ENCODE measurements at regions not wholly inside any gene's neighbourhood (a gene's known extent, or its start where the extent isn't known, plus 50 kb on each side); places are given as distances from the start of the nearest gene placed in this dataset.

DNA sequence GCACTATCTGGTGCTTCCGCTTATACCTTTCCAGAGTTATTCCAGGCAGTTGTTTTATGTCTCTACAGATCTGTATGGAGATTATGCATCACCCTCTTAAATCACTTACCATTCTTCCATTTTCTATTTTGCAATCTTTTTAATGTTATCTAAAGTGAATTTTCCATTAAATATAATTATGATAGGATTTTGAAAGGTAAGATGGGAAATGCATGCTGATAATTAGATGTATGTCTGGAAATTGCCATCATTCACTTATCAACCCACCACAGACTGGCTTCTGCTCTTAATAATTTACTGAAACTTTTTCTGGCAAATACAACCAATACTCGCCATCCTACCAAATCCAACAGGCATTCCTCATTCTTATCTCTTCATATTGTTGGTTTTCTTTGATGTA, 227.4 kb upstream of the MC4R start:
- TF ChIP-seq ZNF133 (CRISPR knock-in tag; IDR thresholded peaks at IDR 0.05) = no peak
- TF ChIP-seq ZNF347 (CRISPR knock-in tag; IDR thresholded peaks at IDR 0.05; ENCODE audit: low read depth) = no peak
- TF ChIP-seq, protein P1, sequence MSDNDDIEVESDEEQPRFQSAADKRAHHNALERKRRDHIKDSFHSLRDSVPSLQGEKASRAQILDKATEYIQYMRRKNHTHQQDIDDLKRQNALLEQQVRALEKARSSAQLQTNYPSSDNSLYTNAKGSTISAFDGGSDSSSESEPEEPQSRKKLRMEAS (CRISPR knock-in tag; IDR thresholded peaks at IDR 0.05) = no peak
- no peak for TF ChIP-seq SIN3A (IDR thresholded peaks at IDR 0.05; ENCODE audit: borderline replicate concordance in 2 of 2, control insufficient read depth in 1 of 2, low read depth in 2 of 2, low read length in 2 of 2)
- no peak for TF ChIP-seq CTCF (IDR thresholded peaks at IDR 0.05 in 2 of 3, conservative IDR thresholded peaks at IDR 0.05 in 1 of 3; ENCODE audit: insufficient read depth in 2 of 3, low read depth in 1 of 3, low read length in 3 of 3)
- no peak for TF ChIP-seq E2F1 (CRISPR knock-in tag; IDR thresholded peaks at IDR 0.05)
- TF ChIP-seq, protein P2, sequence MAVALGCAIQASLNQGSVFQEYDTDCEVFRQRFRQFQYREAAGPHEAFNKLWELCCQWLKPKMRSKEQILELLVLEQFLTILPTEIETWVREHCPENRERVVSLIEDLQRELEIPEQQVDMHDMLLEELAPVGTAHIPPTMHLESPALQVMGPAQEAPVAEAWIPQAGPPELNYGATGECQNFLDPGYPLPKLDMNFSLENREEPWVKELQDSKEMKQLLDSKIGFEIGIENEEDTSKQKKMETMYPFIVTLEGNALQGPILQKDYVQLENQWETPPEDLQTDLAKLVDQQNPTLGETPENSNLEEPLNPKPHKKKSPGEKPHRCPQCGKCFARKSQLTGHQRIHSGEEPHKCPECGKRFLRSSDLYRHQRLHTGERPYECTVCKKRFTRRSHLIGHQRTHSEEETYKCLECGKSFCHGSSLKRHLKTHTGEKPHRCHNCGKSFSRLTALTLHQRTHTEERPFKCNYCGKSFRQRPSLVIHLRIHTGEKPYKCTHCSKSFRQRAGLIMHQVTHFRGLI (CRISPR knock-in tag; IDR thresholded peaks at IDR 0.05) = no peak
